Ishikawa (cell line): ENCODE measurements at regions not wholly inside any gene's neighbourhood (a gene's known extent, or its start where the extent isn't known, plus 50 kb on each side); places are given as distances from the start of the nearest gene placed in this dataset.

ENCODE experiments used
- CEBPB ChIP-seq: IDR thresholded peaks from 2 replicates; pipeline ENCODE4 v1.6.1; 2012
- CREB1 ChIP-seq: IDR thresholded peaks from 2 replicates; pipeline ENCODE4 v1.6.1; 2012; ENCODE audit warnings: low read depth
- EGR1 ChIP-seq: IDR thresholded peaks from 2 replicates; pipeline ENCODE4 v1.6.1; 2012
- EP300 ChIP-seq: IDR thresholded peaks from 2 replicates; pipeline ENCODE4 v1.6.1; 2012; ENCODE audit warnings: borderline replicate concordance
- FOXM1 ChIP-seq: IDR thresholded peaks from 2 replicates; pipeline ENCODE4 v1.6.1; 2012; ENCODE audit warnings: low read depth, borderline replicate concordance
- MAX ChIP-seq: IDR thresholded peaks from 2 replicates; pipeline ENCODE4 v1.6.1; 2012
- NFIC ChIP-seq: IDR thresholded peaks from 2 replicates; pipeline ENCODE4 v1.6.1; 2012
- RAD21 ChIP-seq: IDR thresholded peaks from 2 replicates; pipeline ENCODE4 v1.6.1; 2012; ENCODE audit warnings: low read depth
- TAF1 ChIP-seq: IDR thresholded peaks from 2 replicates; pipeline ENCODE4 v1.6.1; 2012; ENCODE audit warnings: low read depth, mild to moderate bottlenecking
- TCF12 ChIP-seq: IDR thresholded peaks from 2 replicates; pipeline ENCODE4 v1.6.1; 2012; ENCODE audit warnings: low read depth
- TEAD4 ChIP-seq: IDR thresholded peaks from 2 replicates; pipeline ENCODE4 v1.6.1; 2012
- YY1 ChIP-seq: IDR thresholded peaks from 2 replicates; pipeline ENCODE4 v1.6.1; 2012; ENCODE audit warnings: low read depth
- ZBTB7A ChIP-seq: IDR thresholded peaks from 2 replicates; pipeline ENCODE4 v1.6.1; 2012; ENCODE audit warnings: low read depth
- TF ChIP-seq, protein P1 (sequence below): IDR thresholded peaks from 2 replicates; pipeline ENCODE4 v1.6.1; 2012
- TF ChIP-seq, protein P2 (sequence below): IDR thresholded peaks from 2 replicates; pipeline ENCODE4 v1.6.1; 2012; ENCODE audit warnings: low read depth, mild to moderate bottlenecking

- TF ChIP-seq TAF1, result no peak
- no peak for TF ChIP-seq TEAD4
- no peak for TF ChIP-seq FOXM1
- no peak for TF ChIP-seq MAX
- TF ChIP-seq, protein P1, sequence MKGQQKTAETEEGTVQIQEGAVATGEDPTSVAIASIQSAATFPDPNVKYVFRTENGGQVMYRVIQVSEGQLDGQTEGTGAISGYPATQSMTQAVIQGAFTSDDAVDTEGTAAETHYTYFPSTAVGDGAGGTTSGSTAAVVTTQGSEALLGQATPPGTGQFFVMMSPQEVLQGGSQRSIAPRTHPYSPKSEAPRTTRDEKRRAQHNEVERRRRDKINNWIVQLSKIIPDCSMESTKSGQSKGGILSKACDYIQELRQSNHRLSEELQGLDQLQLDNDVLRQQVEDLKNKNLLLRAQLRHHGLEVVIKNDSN, result no peak
- TF ChIP-seq, protein P2, sequence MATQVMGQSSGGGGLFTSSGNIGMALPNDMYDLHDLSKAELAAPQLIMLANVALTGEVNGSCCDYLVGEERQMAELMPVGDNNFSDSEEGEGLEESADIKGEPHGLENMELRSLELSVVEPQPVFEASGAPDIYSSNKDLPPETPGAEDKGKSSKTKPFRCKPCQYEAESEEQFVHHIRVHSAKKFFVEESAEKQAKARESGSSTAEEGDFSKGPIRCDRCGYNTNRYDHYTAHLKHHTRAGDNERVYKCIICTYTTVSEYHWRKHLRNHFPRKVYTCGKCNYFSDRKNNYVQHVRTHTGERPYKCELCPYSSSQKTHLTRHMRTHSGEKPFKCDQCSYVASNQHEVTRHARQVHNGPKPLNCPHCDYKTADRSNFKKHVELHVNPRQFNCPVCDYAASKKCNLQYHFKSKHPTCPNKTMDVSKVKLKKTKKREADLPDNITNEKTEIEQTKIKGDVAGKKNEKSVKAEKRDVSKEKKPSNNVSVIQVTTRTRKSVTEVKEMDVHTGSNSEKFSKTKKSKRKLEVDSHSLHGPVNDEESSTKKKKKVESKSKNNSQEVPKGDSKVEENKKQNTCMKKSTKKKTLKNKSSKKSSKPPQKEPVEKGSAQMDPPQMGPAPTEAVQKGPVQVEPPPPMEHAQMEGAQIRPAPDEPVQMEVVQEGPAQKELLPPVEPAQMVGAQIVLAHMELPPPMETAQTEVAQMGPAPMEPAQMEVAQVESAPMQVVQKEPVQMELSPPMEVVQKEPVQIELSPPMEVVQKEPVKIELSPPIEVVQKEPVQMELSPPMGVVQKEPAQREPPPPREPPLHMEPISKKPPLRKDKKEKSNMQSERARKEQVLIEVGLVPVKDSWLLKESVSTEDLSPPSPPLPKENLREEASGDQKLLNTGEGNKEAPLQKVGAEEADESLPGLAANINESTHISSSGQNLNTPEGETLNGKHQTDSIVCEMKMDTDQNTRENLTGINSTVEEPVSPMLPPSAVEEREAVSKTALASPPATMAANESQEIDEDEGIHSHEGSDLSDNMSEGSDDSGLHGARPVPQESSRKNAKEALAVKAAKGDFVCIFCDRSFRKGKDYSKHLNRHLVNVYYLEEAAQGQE, result no peak
- TF ChIP-seq RAD21, result no peak
- no peak for TF ChIP-seq CEBPB
- TF ChIP-seq EP300, result no peak
- no peak for TF ChIP-seq EGR1
- TF ChIP-seq YY1, result no peak
Observed at GRCh38 chr2:56576001-56576400, 392.2 kb downstream of the CCDC85A start.

DNA sequence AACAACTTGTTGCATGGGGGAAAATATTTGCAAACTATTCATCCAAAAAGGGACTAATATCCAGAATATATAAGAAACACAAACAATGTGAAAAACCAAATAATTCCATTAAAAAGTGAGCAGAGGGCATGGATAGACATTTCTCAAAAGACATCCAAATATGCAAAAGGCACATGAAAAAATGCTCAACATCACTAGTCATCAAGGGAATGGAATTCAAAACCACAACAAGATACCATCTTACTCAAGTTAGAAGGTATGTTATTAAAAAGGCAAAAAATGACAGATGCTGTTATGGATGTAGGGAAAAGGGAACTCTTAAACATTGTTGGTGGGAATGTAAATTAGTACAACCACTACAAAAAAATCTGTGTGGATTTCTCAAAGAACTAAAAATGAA, 396.5 kb downstream of the CCDC85A start:
- TF ChIP-seq CEBPB, result no peak
- TF ChIP-seq CREB1, result no peak

GRCh38 chr2:56582570-56582969, 398.8 kb downstream of the CCDC85A start:
- TF ChIP-seq EP300 (no peak), YY1 (no peak), TEAD4 (no peak), MAX (no peak), NFIC (no peak), EGR1 (no peak), ZBTB7A (no peak), TAF1 (no peak), CREB1 (no peak), TCF12 (no peak)
- TF ChIP-seq, protein P1, result no peak

DNA sequence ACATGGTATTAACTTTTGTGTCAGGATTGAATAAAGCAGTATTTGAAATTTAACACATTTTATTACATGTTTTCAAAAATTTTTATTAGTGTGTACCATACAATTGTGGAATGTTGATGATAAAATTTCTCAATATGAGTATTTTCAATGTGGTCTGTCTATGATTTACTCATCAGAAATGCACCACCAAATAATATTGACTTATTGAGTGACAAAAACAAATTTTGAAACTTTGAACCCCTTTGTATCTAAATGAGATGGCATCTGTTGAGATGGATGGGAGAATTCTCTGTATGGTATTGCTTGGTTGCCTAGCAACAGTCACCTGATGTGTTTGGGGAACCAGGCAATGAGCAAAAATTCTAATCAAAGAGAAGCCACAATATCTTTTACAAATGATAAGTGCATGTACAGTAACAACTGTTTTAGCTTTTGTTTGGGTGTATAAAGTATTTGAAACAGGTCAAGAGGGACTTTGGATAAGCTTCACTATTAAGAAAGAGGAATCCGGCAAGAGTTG, 400.1 kb downstream of the CCDC85A start:
- no peak for TF ChIP-seq EGR1
- TF ChIP-seq, protein P1, result no peak
- TF ChIP-seq ZBTB7A, result no peak
- TF ChIP-seq TCF12, result no peak
- no peak for TF ChIP-seq CREB1

- TF ChIP-seq EP300, result no peak
- TF ChIP-seq, protein P1, result no peak
- TF ChIP-seq FOXM1, result no peak
- TF ChIP-seq RAD21, result no peak
- no peak for TF ChIP-seq TEAD4
- no peak for TF ChIP-seq CREB1
- no peak for TF ChIP-seq NFIC
- TF ChIP-seq, protein P2, result no peak
- no peak for TF ChIP-seq CEBPB
- no peak for TF ChIP-seq TCF12
- TF ChIP-seq EGR1, result no peak
- no peak for TF ChIP-seq MAX
- no peak for TF ChIP-seq ZBTB7A
- TF ChIP-seq TAF1, result no peak
- no peak for TF ChIP-seq YY1
Observed at GRCh38 chr2:56587456-56587855, 403.7 kb downstream of the CCDC85A start.

- no peak for TF ChIP-seq TAF1
- TF ChIP-seq, protein P2, result no peak
- TF ChIP-seq YY1, result no peak
- no peak for TF ChIP-seq CREB1
- no peak for TF ChIP-seq NFIC
- TF ChIP-seq TEAD4, result no peak
Observed at GRCh38 chr2:56589194-56589593, 405.4 kb downstream of the CCDC85A start.
